ENCODE measurements at regions not wholly inside any gene's neighbourhood (a gene's known extent, or its start where the extent isn't known, plus 50 kb on each side); places are given as distances from the start of the nearest gene placed in this dataset.

- Histone ChIP-seq H3K9ac (ENCODE audit: low read depth in 1 of 3, low read length in 3 of 3) (no peak overlapping the region), H3K27ac (ENCODE audit: low read depth, low read length) (no peak overlapping the region), H3K36me3 (ENCODE audit: control insufficient read depth in 3 of 3, insufficient read depth in 3 of 3, low read length in 3 of 3) (no peaks in the 10 kb centered on the region), H3K4me3 (ENCODE audit: low read length in 3 of 3) (no peak overlapping the region), H3K27me3 (ENCODE audit: control insufficient read depth in 3 of 3, insufficient read depth in 3 of 3, low read length in 3 of 3) (no peaks in the 10 kb centered on the region), H3K9me3 (ENCODE audit: control insufficient read depth in 3 of 3, low read length in 3 of 3) (no peaks in the 10 kb centered on the region), H3K4me1 (ENCODE audit: control insufficient read depth in 3 of 3, insufficient read depth in 3 of 3, low read length in 3 of 3) (no peaks in the 10 kb centered on the region)
These were observed 515.4 kb upstream of the IL12A start for GRCh38 chr3:159473206-159473605.

GRCh38 chr3:159480046-159480445, 508.6 kb upstream of the IL12A start:
- no peak overlapping the region for H3K4me3 ChIP-seq (ENCODE audit: low read length in 3 of 3)
- H3K36me3 ChIP-seq (ENCODE audit: control insufficient read depth in 3 of 3, insufficient read depth in 3 of 3, low read length in 3 of 3): no peaks in the 10 kb centered on the region
- no peak overlapping the region for H3K9ac ChIP-seq (ENCODE audit: low read depth in 1 of 3, low read length in 3 of 3)
- H3K27ac ChIP-seq (ENCODE audit: low read depth, low read length): no peak overlapping the region
- H3K4me1 ChIP-seq (ENCODE audit: control insufficient read depth in 3 of 3, insufficient read depth in 3 of 3, low read length in 3 of 3): no peaks in the 10 kb centered on the region
- H3K27me3 ChIP-seq (ENCODE audit: control insufficient read depth in 3 of 3, insufficient read depth in 3 of 3, low read length in 3 of 3): no peaks in the 10 kb centered on the region
- peaks cover 0 to 3% (median 0%) of the 10 kb centered on the region in 3 donors for H3K9me3 ChIP-seq (ENCODE audit: control insufficient read depth in 3 of 3, low read length in 3 of 3)

- no peaks in the 10 kb centered on the region for H3K36me3 ChIP-seq (ENCODE audit: control insufficient read depth in 3 of 3, insufficient read depth in 3 of 3, low read length in 3 of 3)
- no peaks in the 10 kb centered on the region for H3K27me3 ChIP-seq (ENCODE audit: control insufficient read depth in 3 of 3, insufficient read depth in 3 of 3, low read length in 3 of 3)
- peaks cover 0 to 3% (median 0%) of the 10 kb centered on the region in 3 donors for H3K9me3 ChIP-seq (ENCODE audit: control insufficient read depth in 3 of 3, low read length in 3 of 3)
- H3K4me3 ChIP-seq (ENCODE audit: low read length in 3 of 3): no peak overlapping the region
- no peak overlapping the region for H3K9ac ChIP-seq (ENCODE audit: low read depth in 1 of 3, low read length in 3 of 3)
- no peaks in the 10 kb centered on the region for H3K4me1 ChIP-seq (ENCODE audit: control insufficient read depth in 3 of 3, insufficient read depth in 3 of 3, low read length in 3 of 3)
- no peak overlapping the region for H3K27ac ChIP-seq (ENCODE audit: low read depth, low read length)
These were observed 506.2 kb upstream of the IL12A start for GRCh38 chr3:159482241-159482993.

GRCh38 chr3:159482994-159483367, 505.7 kb upstream of the IL12A start:
- Histone ChIP-seq H3K9me3 (ENCODE audit: control insufficient read depth in 3 of 3, low read length in 3 of 3) (peaks cover 0 to 3% (median 0%) of the 10 kb centered on the region in 3 donors), H3K27me3 (ENCODE audit: control insufficient read depth in 3 of 3, insufficient read depth in 3 of 3, low read length in 3 of 3) (no peaks in the 10 kb centered on the region), H3K4me3 (ENCODE audit: low read length in 3 of 3) (no peak overlapping the region), H3K36me3 (ENCODE audit: control insufficient read depth in 3 of 3, insufficient read depth in 3 of 3, low read length in 3 of 3) (no peaks in the 10 kb centered on the region), H3K9ac (ENCODE audit: low read depth in 1 of 3, low read length in 3 of 3) (no peak overlapping the region), H3K4me1 (ENCODE audit: control insufficient read depth in 3 of 3, insufficient read depth in 3 of 3, low read length in 3 of 3) (no peaks in the 10 kb centered on the region), H3K27ac (ENCODE audit: low read depth, low read length) (no peak overlapping the region)

- no peak overlapping the region for H3K4me3 ChIP-seq (ENCODE audit: low read length in 3 of 3)
These were observed 502.1 kb upstream of the IL12A start for GRCh38 chr3:159486580-159486979.

GRCh38 chr3:159487304-159487703, 501.3 kb upstream of the IL12A start:
- no peak overlapping the region for H3K27ac ChIP-seq (ENCODE audit: low read depth, low read length)
- no peaks in the 10 kb centered on the region for H3K9me3 ChIP-seq (ENCODE audit: control insufficient read depth in 3 of 3, low read length in 3 of 3)
- H3K4me1 ChIP-seq (ENCODE audit: control insufficient read depth in 3 of 3, insufficient read depth in 3 of 3, low read length in 3 of 3): no peaks in the 10 kb centered on the region
- H3K9ac ChIP-seq (ENCODE audit: low read depth in 1 of 3, low read length in 3 of 3): no peak overlapping the region
- H3K27me3 ChIP-seq (ENCODE audit: control insufficient read depth in 3 of 3, insufficient read depth in 3 of 3, low read length in 3 of 3): no peaks in the 10 kb centered on the region
- H3K36me3 ChIP-seq (ENCODE audit: control insufficient read depth in 3 of 3, insufficient read depth in 3 of 3, low read length in 3 of 3): no peaks in the 10 kb centered on the region
- H3K4me3 ChIP-seq (ENCODE audit: low read length in 3 of 3): no peak overlapping the region

More at GRCh38 chr3:159486580-159486979, 502.1 kb upstream of the IL12A start:
- no peaks in the 10 kb centered on the region for H3K36me3 ChIP-seq (ENCODE audit: control insufficient read depth in 3 of 3, insufficient read depth in 3 of 3, low read length in 3 of 3)
- H3K9me3 ChIP-seq (ENCODE audit: control insufficient read depth in 3 of 3, low read length in 3 of 3): no peaks in the 10 kb centered on the region
- H3K27me3 ChIP-seq (ENCODE audit: control insufficient read depth in 3 of 3, insufficient read depth in 3 of 3, low read length in 3 of 3): no peaks in the 10 kb centered on the region
- H3K27ac ChIP-seq (ENCODE audit: low read depth, low read length): no peak overlapping the region
- H3K4me1 ChIP-seq (ENCODE audit: control insufficient read depth in 3 of 3, insufficient read depth in 3 of 3, low read length in 3 of 3): no peaks in the 10 kb centered on the region
- H3K9ac ChIP-seq (ENCODE audit: low read depth in 1 of 3, low read length in 3 of 3): no peak overlapping the region

- no peaks in the 10 kb centered on the region for H3K27me3 ChIP-seq (ENCODE audit: control insufficient read depth in 3 of 3, insufficient read depth in 3 of 3, low read length in 3 of 3)
- H3K9me3 ChIP-seq (ENCODE audit: control insufficient read depth in 3 of 3, low read length in 3 of 3): no peaks in the 10 kb centered on the region
- no peak overlapping the region for H3K4me3 ChIP-seq (ENCODE audit: low read length in 3 of 3)
- H3K27ac ChIP-seq (ENCODE audit: low read depth, low read length): no peak overlapping the region
- no peak overlapping the region for H3K9ac ChIP-seq (ENCODE audit: low read depth in 1 of 3, low read length in 3 of 3)
- no peaks in the 10 kb centered on the region for H3K36me3 ChIP-seq (ENCODE audit: control insufficient read depth in 3 of 3, insufficient read depth in 3 of 3, low read length in 3 of 3)
- H3K4me1 ChIP-seq (ENCODE audit: control insufficient read depth in 3 of 3, insufficient read depth in 3 of 3, low read length in 3 of 3): no peaks in the 10 kb centered on the region
These were observed 500.0 kb upstream of the IL12A start for GRCh38 chr3:159488602-159489001.

- no peaks in the 10 kb centered on the region for H3K4me1 ChIP-seq (ENCODE audit: control insufficient read depth in 3 of 3, insufficient read depth in 3 of 3, low read length in 3 of 3)
- H3K36me3 ChIP-seq (ENCODE audit: control insufficient read depth in 3 of 3, insufficient read depth in 3 of 3, low read length in 3 of 3): no peaks in the 10 kb centered on the region
- H3K4me3 ChIP-seq (ENCODE audit: low read length in 3 of 3): no peak overlapping the region
- no peaks in the 10 kb centered on the region for H3K27me3 ChIP-seq (ENCODE audit: control insufficient read depth in 3 of 3, insufficient read depth in 3 of 3, low read length in 3 of 3)
- no peak overlapping the region for H3K9ac ChIP-seq (ENCODE audit: low read depth in 1 of 3, low read length in 3 of 3)
- no peak overlapping the region for H3K27ac ChIP-seq (ENCODE audit: low read depth, low read length)
- H3K9me3 ChIP-seq (ENCODE audit: control insufficient read depth in 3 of 3, low read length in 3 of 3): no peaks in the 10 kb centered on the region
These were observed 491.3 kb upstream of the IL12A start for GRCh38 chr3:159497361-159497760.

GRCh38 chr3:159499031-159499793, 489.4 kb upstream of the IL12A start:
- H3K27me3 ChIP-seq (ENCODE audit: control insufficient read depth in 3 of 3, insufficient read depth in 3 of 3, low read length in 3 of 3): no peaks in the 10 kb centered on the region
- H3K9me3 ChIP-seq (ENCODE audit: control insufficient read depth in 3 of 3, low read length in 3 of 3): no peaks in the 10 kb centered on the region
- H3K27ac ChIP-seq (ENCODE audit: low read depth, low read length): no peak overlapping the region
- no peaks in the 10 kb centered on the region for H3K4me1 ChIP-seq (ENCODE audit: control insufficient read depth in 3 of 3, insufficient read depth in 3 of 3, low read length in 3 of 3)
- H3K9ac ChIP-seq (ENCODE audit: low read depth in 1 of 3, low read length in 3 of 3): no peak overlapping the region
- H3K36me3 ChIP-seq (ENCODE audit: control insufficient read depth in 3 of 3, insufficient read depth in 3 of 3, low read length in 3 of 3): no peaks in the 10 kb centered on the region
- no peak overlapping the region for H3K4me3 ChIP-seq (ENCODE audit: low read length in 3 of 3)

- Histone ChIP-seq H3K9ac (ENCODE audit: low read depth in 1 of 3, low read length in 3 of 3) (no peak overlapping the region), H3K27ac (ENCODE audit: low read depth, low read length) (no peak overlapping the region), H3K4me3 (ENCODE audit: low read length in 3 of 3) (no peak overlapping the region), H3K4me1 (ENCODE audit: control insufficient read depth in 3 of 3, insufficient read depth in 3 of 3, low read length in 3 of 3) (no peaks in the 10 kb centered on the region), H3K9me3 (ENCODE audit: control insufficient read depth in 3 of 3, low read length in 3 of 3) (no peaks in the 10 kb centered on the region), H3K27me3 (ENCODE audit: control insufficient read depth in 3 of 3, insufficient read depth in 3 of 3, low read length in 3 of 3) (no peaks in the 10 kb centered on the region), H3K36me3 (ENCODE audit: control insufficient read depth in 3 of 3, insufficient read depth in 3 of 3, low read length in 3 of 3) (no peaks in the 10 kb centered on the region)
These were observed 487.6 kb upstream of the IL12A start for GRCh38 chr3:159501029-159501428.
